Suprapubic skin (tissue), 4 donors: ENCODE measurements at regions not wholly inside any gene's neighbourhood (a gene's known extent, or its start where the extent isn't known, plus 50 kb on each side); places are given as distances from the start of the nearest gene placed in this dataset.

Experiments used
- DNase-seq, 2 donors: peaks; one replicate each; pipeline ENCODE4 v3.0.0-alpha.2; 2019; ENCODE audit warnings: low spot score in 2 of 2
- H3K27ac ChIP-seq: fragments of 200-600 bp; sonication (generic); one replicate; pipeline ENCODE4 v1.5.1; 2019
- H3K27me3 ChIP-seq: fragments of 200-600 bp; sonication (generic); one replicate; pipeline ENCODE4 v1.5.1; 2019
- H3K36me3 ChIP-seq: fragments of 200-600 bp; sonication (generic); one replicate; pipeline ENCODE4 v1.5.1; 2019
- H3K4me1 ChIP-seq: fragments of 200-600 bp; sonication (generic); one replicate; pipeline ENCODE4 v1.5.1; 2019
- H3K4me3 ChIP-seq: fragments of 200-600 bp; sonication (generic); one replicate; pipeline ENCODE4 v1.5.1; 2019; ENCODE audit warnings: mild to moderate bottlenecking
- H3K9me3 ChIP-seq: fragments of 200-600 bp; sonication (generic); one replicate; pipeline ENCODE4 v1.5.1; 2019
- EP300 ChIP-seq: sonication (generic); formaldehyde crosslinking; IDR thresholded peaks from one replicate; pipeline ENCODE4 v1.6.1; 2017; ENCODE audit warnings: antibody characterized with exemption
- POLR2A ChIP-seq, 2 donors: fragments of 450-650 bp; IDR thresholded peaks; one replicate each; pipeline ENCODE4 v1.6.1; 2017; ENCODE audit warnings: antibody characterized with exemption in 2 of 2, mild to moderate bottlenecking in 2 of 2, moderate library complexity in 2 of 2
- POLR2AphosphoS5 ChIP-seq, 3 donors: sonication (generic); formaldehyde crosslinking; IDR thresholded peaks; one replicate each; pipeline ENCODE4 v1.6.1; 2017; ENCODE audit warnings: antibody characterized with exemption in 3 of 3
- WGBS: methylation state at CpG from one replicate; pipeline ENCODE4 v1.1.5; 2018; 5-methylcytosine and 5-hydroxymethylcytosine counted together
- TF ChIP-seq, protein P1 (sequence below), 2 donors: fragments of 200-600 bp in 1 of 2; fragments of 450-650 bp in 1 of 2; sonication (generic) in 1 of 2; IDR thresholded peaks; one replicate each; pipeline ENCODE4 v1.5.1; 2016 to 2019; ENCODE audit warnings: antibody characterized with exemption in 2 of 2, mild to moderate bottlenecking in 1 of 2, moderate library complexity in 1 of 2

DNA sequence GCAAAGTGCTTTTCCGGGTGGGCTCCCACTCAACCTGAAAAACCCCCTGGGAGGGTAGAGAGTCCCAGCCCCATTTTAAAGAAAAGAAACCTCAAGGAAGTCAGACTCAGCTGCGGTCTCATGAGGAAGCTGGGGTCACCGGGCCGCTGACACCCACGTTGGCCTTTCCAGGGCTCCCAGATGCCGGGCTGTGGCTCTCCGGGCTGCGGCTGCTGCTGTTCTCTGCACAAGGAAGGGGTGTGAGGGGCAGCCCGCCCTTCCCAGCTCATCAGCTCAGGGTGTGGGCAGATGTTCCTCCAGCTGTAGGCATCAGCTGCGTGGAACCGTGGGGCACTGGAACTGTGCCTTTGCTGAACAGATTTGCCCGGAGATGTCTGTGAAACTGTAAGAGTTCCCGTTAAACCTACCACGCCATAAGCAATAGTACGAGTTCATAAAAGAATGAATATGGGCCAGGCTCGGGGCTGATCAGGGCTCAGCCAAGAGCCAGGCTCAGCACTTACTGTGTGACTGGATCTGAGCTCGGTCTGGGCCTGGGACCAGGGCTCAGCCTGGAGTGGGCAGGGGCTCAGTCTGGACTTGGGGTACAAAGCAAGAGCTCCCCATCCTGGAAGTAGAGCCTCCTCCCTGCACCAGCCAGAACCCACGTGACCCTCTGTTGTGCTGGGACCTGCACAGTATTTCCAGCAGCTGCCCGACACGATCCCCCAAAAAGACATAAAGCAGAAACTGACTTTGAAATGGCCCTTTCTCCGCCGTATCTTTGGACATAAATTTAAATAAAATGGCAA is 130.2 kb upstream of the PPP1R26 start:
- H3K4me3 ChIP-seq, result no peak overlapping the region
- DNase-seq, result no peak
- peaks cover 85% of the 10 kb centered on the region for H3K27me3 ChIP-seq
- TF ChIP-seq POLR2A (IDR thresholded peaks at IDR 0.05) (no peak), EP300 (no peak), POLR2AphosphoS5 (IDR thresholded peaks at IDR 0.05) (no peak)
- TF ChIP-seq, protein P1, sequence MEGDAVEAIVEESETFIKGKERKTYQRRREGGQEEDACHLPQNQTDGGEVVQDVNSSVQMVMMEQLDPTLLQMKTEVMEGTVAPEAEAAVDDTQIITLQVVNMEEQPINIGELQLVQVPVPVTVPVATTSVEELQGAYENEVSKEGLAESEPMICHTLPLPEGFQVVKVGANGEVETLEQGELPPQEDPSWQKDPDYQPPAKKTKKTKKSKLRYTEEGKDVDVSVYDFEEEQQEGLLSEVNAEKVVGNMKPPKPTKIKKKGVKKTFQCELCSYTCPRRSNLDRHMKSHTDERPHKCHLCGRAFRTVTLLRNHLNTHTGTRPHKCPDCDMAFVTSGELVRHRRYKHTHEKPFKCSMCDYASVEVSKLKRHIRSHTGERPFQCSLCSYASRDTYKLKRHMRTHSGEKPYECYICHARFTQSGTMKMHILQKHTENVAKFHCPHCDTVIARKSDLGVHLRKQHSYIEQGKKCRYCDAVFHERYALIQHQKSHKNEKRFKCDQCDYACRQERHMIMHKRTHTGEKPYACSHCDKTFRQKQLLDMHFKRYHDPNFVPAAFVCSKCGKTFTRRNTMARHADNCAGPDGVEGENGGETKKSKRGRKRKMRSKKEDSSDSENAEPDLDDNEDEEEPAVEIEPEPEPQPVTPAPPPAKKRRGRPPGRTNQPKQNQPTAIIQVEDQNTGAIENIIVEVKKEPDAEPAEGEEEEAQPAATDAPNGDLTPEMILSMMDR (IDR thresholded peaks at IDR 0.05), result no peak
- 56% methylated on average over 15 of the region's 22 CpGs for WGBS
- no peaks in the 10 kb centered on the region for H3K36me3 ChIP-seq
- no peaks in the 10 kb centered on the region for H3K9me3 ChIP-seq
- H3K27ac ChIP-seq, result no peak overlapping the region
- no peaks in the 10 kb centered on the region for H3K4me1 ChIP-seq

DNA sequence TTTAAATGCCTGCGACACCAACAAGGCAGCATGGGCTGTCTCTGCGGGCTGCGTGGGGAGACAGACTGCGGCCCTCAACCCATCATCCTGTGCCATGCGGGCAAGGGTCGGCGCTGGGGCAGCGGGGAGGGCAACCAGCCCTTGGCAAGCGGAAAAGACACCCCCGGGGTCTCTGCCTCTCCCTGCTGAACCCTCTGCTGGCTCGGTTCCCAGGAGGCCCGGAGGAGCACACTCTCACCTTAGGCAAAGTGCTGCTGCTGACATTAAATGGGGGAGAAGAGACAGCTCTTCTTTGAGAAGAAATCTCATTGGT is 129.6 kb upstream of the PPP1R26 start:
- Histone ChIP-seq H3K9me3 (no peaks in the 10 kb centered on the region), H3K4me3 (no peak overlapping the region), H3K27me3 (peaks cover 80% of the 10 kb centered on the region), H3K4me1 (no peaks in the 10 kb centered on the region), H3K36me3 (no peaks in the 10 kb centered on the region), H3K27ac (no peak overlapping the region)
- TF ChIP-seq EP300 (no peak), POLR2A (IDR thresholded peaks at IDR 0.05) (no peak), POLR2AphosphoS5 (IDR thresholded peaks at IDR 0.05) (no peak)
- TF ChIP-seq, protein P1 (IDR thresholded peaks at IDR 0.05), result no peak
- DNase-seq, result no peak
- 63% methylated on average over 9 of the region's 12 CpGs for WGBS

DNA sequence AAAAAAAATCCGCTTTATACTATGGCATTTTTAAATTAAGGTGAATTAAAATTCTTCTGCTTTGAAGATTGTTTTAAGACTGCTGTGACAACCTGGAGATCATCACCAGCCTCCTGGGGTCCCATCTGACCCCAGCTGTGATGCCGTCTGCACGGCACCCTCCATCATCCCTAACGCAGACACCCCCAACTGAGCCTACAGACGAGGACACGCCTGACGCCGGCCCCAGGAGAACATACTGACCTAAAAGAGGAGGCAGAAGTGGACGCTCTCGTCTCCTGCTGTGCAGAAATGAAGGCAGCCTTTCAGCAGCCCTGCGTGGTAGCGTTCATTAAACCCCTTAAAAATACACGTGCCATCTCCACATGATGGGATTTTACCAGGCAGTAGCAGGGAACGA is 125.6 kb upstream of the PPP1R26 start:
- H3K27ac ChIP-seq, result no peak overlapping the region
- WGBS, result 88% methylated on average over 14 of the region's 14 CpGs
- no peak overlapping the region for H3K4me3 ChIP-seq
- H3K36me3 ChIP-seq, result no peaks in the 10 kb centered on the region
- H3K4me1 ChIP-seq, result no peaks in the 10 kb centered on the region
- peaks cover 61% of the 10 kb centered on the region for H3K27me3 ChIP-seq
- DNase-seq, result no peak
- no peaks in the 10 kb centered on the region for H3K9me3 ChIP-seq
- TF ChIP-seq POLR2AphosphoS5 (IDR thresholded peaks at IDR 0.05) (no peak), POLR2A (IDR thresholded peaks at IDR 0.05) (no peak), EP300 (no peak)
- TF ChIP-seq, protein P1 (IDR thresholded peaks at IDR 0.05), result no peak

DNA sequence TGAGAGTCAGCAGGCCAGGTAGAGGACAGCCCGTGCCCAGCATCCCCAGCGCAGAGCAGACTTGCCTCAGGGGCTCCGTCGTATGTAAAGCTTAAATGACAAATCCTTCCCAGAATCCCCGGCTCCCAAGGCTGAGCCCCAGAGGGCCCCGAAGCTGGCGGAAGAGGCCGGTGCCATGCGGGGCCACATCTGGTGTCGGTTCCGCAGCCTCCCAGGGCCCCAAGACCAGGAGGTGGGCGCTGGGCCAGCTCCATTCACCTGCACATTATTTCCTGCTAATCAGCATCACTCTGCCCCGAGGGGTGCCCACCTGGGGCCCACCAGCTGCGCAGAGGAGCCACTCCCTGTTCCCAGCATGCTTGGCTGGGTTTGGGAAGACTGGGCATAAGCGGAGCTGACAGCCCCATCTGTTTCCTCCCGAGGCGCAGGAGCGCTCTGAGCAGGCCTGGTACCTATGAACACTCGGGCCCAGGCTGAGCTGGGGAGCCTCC is 124.0 kb upstream of the PPP1R26 start:
- H3K27ac ChIP-seq, result no peak overlapping the region
- H3K27me3 ChIP-seq, result peaks cover 57% of the 10 kb centered on the region
- TF ChIP-seq, protein P1 (IDR thresholded peaks at IDR 0.05), result no peak
- TF ChIP-seq POLR2AphosphoS5 (IDR thresholded peaks at IDR 0.05) (no peak), POLR2A (IDR thresholded peaks at IDR 0.05) (no peak), EP300 (no peak)
- no peaks in the 10 kb centered on the region for H3K9me3 ChIP-seq
- WGBS, result 56% methylated on average over 11 of the region's 19 CpGs
- no peaks in the 10 kb centered on the region for H3K36me3 ChIP-seq
- no peak overlapping the region for H3K4me3 ChIP-seq
- DNase-seq, result no peak
- H3K4me1 ChIP-seq, result no peaks in the 10 kb centered on the region

DNA sequence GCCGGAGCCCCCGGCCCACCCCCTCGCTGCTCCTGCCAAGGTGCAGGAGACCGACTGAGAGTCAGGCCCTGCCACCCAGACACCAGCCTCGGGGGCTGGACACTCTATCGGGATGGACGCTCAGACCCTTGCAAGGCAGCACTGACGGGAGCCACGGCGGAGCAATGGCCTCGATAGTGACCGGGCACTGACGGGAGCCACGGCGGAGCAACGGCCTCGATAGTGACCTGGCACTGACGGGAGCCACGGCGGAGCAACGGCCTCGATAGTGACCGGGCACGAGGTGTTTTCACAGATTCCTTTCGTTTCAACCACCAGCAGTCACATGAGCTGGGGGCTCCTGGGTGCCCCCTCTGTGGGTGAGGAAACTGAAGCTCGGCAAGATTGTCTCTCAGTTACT is 123.6 kb upstream of the PPP1R26 start:
- H3K27me3 ChIP-seq, result peaks cover 56% of the 10 kb centered on the region

More for the DNA sequence above, 123.6 kb upstream of the PPP1R26 start:
- H3K36me3 ChIP-seq, result no peaks in the 10 kb centered on the region
- no peaks in the 10 kb centered on the region for H3K4me1 ChIP-seq
- no peak overlapping the region for H3K27ac ChIP-seq
- no peak overlapping the region for H3K4me3 ChIP-seq
- no peaks in the 10 kb centered on the region for H3K9me3 ChIP-seq
- TF ChIP-seq EP300 (no peak), POLR2AphosphoS5 (IDR thresholded peaks at IDR 0.05) (no peak), POLR2A (IDR thresholded peaks at IDR 0.05) (no peak)
- TF ChIP-seq, protein P1 (IDR thresholded peaks at IDR 0.05), result no peak
- 89% methylated on average over 22 of the region's 26 CpGs for WGBS
- DNase-seq, result no peak
